ENCODE measurements at regions not wholly inside any gene's neighbourhood (a gene's known extent, or its start where the extent isn't known, plus 50 kb on each side); places are given as distances from the start of the nearest gene placed in this dataset.
"Not testable (repeated sequence)": the region's sequence is repeated elsewhere in the genome, so short reads cannot be mapped to it uniquely, and the experiment has no call there.

DNA sequence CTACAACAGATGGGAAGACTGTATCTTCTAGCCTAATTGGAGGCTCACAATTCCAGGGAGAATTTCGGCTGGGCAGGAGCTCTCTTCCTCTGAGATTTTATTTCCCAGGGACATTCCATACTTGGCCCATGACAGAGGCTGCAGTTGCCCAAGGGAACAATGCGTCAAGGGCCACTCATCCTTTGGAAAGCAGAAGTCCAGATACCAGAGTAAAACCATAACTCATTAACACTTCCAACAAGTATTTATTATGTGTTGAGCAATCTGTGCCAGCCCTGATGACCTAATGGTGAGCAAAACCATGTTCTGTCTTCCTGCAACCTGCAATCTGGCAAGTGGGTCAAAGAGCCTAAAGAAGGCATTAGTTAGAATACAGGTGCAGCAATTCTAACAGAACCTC is 191.2 kb upstream of the IRF2BP2 start:
- H3K14ac ChIP-seq (ENCODE audit: low read length); H3K79me2 ChIP-seq (ENCODE audit: control insufficient read depth, insufficient read depth, low read length, poor library complexity); H3K9ac ChIP-seq (ENCODE audit: low read length); H2BK5ac ChIP-seq (ENCODE audit: low read depth, low read length, poor library complexity); H3K36me3 ChIP-seq (ENCODE audit: control insufficient read depth in 1 of 2, insufficient read depth in 2 of 2, low read length in 2 of 2); DNase-seq; H3K23ac ChIP-seq (ENCODE audit: low read length); H3K4me1 ChIP-seq (ENCODE audit: control insufficient read depth in 1 of 2, insufficient read depth in 2 of 2, low read length in 2 of 2); H4K8ac ChIP-seq (ENCODE audit: low read depth, low read length); H3K18ac ChIP-seq (ENCODE audit: low read length); H2BK120ac ChIP-seq (ENCODE audit: insufficient read depth, low read length, poor library complexity); H3K9me3 ChIP-seq (ENCODE audit: insufficient read depth, low read depth, low read length); H3K27me3 ChIP-seq (ENCODE audit: insufficient read depth, low read length); H3K4me2 ChIP-seq (ENCODE audit: low read length); H2BK12ac ChIP-seq (ENCODE audit: low read length); H2AFZ ChIP-seq (ENCODE audit: insufficient read depth, low read length, poor library complexity); H4K12ac ChIP-seq (ENCODE audit: low read depth, low read length); H3K27ac ChIP-seq (ENCODE audit: low read depth, low read length); H3K4ac ChIP-seq (ENCODE audit: low read depth, low read length); H3K4me3 ChIP-seq (ENCODE audit: low read depth, low read length); H4K91ac ChIP-seq (ENCODE audit: low read depth, low read length); H3K79me1 ChIP-seq (ENCODE audit: low read length); H2AK5ac ChIP-seq (ENCODE audit: low read length): not testable (repeated sequence)
- WGBS (ENCODE audit: extremely low coverage, insufficient coverage, insufficient read length), result no CpG with 5 or more reads among the region's 2 CpGs

- not testable (repeated sequence) for H3K4ac ChIP-seq (ENCODE audit: low read depth, low read length); H2AFZ ChIP-seq (ENCODE audit: insufficient read depth, low read length, poor library complexity); H4K91ac ChIP-seq (ENCODE audit: low read depth, low read length); H2BK12ac ChIP-seq (ENCODE audit: low read length); H4K8ac ChIP-seq (ENCODE audit: low read depth, low read length); H3K27ac ChIP-seq (ENCODE audit: low read depth, low read length); H2AK5ac ChIP-seq (ENCODE audit: low read length); H4K12ac ChIP-seq (ENCODE audit: low read depth, low read length); H3K27me3 ChIP-seq (ENCODE audit: insufficient read depth, low read length); H2BK5ac ChIP-seq (ENCODE audit: low read depth, low read length, poor library complexity); H3K18ac ChIP-seq (ENCODE audit: low read length); H3K23ac ChIP-seq (ENCODE audit: low read length); H3K4me1 ChIP-seq (ENCODE audit: control insufficient read depth in 1 of 2, insufficient read depth in 2 of 2, low read length in 2 of 2); H3K4me2 ChIP-seq (ENCODE audit: low read length); H3K9ac ChIP-seq (ENCODE audit: low read length); H2BK120ac ChIP-seq (ENCODE audit: insufficient read depth, low read length, poor library complexity); H3K14ac ChIP-seq (ENCODE audit: low read length); H3K79me1 ChIP-seq (ENCODE audit: low read length); DNase-seq; H3K36me3 ChIP-seq (ENCODE audit: control insufficient read depth in 1 of 2, insufficient read depth in 2 of 2, low read length in 2 of 2); H3K79me2 ChIP-seq (ENCODE audit: control insufficient read depth, insufficient read depth, low read length, poor library complexity); H3K9me3 ChIP-seq (ENCODE audit: insufficient read depth, low read depth, low read length); H3K4me3 ChIP-seq (ENCODE audit: low read depth, low read length)
- no CpG with 5 or more reads among the region's 5 CpGs for WGBS (ENCODE audit: extremely low coverage, insufficient coverage, insufficient read length)
Measured at GRCh38 chr1:234800563-234800962, 190.6 kb upstream of the IRF2BP2 start.

DNA sequence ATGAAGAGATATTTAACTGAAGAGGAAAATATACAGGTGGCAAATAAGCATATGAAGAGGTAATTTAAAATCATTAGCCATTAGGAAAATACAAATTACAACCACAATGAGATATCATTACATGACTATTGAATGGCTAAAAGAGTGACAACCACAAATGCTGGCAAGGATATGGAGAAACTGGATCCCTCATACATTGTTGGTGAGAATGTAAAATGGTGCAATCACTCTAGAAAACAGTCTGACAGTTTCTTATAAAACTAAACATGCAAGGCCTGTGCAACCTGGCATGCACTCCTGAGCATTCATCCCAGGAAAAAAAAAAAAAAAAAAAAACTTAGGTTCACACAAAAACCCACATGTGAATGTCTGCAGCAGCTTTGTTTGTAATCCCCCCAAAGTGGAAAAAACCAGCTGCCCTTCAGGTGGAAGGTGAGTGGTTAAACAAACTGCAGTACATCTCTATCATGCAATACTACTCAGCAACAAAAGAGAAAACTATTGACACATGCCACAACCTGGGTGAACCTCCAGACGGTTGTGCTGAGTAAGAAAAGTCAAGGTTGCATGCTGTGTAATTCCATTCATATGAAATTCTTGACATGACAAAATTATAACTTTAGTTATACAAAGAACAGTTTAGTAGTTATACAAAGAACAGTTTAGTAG is 189.2 kb upstream of the IRF2BP2 start:
- H2BK120ac ChIP-seq (ENCODE audit: insufficient read depth, low read length, poor library complexity); H3K23ac ChIP-seq (ENCODE audit: low read length); H3K4me1 ChIP-seq (ENCODE audit: control insufficient read depth in 1 of 2, insufficient read depth in 2 of 2, low read length in 2 of 2); H3K4me3 ChIP-seq (ENCODE audit: low read depth, low read length); H3K18ac ChIP-seq (ENCODE audit: low read length); H2BK12ac ChIP-seq (ENCODE audit: low read length); H3K36me3 ChIP-seq (ENCODE audit: control insufficient read depth in 1 of 2, insufficient read depth in 2 of 2, low read length in 2 of 2); H2BK5ac ChIP-seq (ENCODE audit: low read depth, low read length, poor library complexity); H3K79me1 ChIP-seq (ENCODE audit: low read length); H3K27me3 ChIP-seq (ENCODE audit: insufficient read depth, low read length); H3K14ac ChIP-seq (ENCODE audit: low read length); H2AK5ac ChIP-seq (ENCODE audit: low read length); H2AFZ ChIP-seq (ENCODE audit: insufficient read depth, low read length, poor library complexity); H4K8ac ChIP-seq (ENCODE audit: low read depth, low read length); H3K79me2 ChIP-seq (ENCODE audit: control insufficient read depth, insufficient read depth, low read length, poor library complexity); H3K4ac ChIP-seq (ENCODE audit: low read depth, low read length); H3K9me3 ChIP-seq (ENCODE audit: insufficient read depth, low read depth, low read length); H3K27ac ChIP-seq (ENCODE audit: low read depth, low read length); H4K91ac ChIP-seq (ENCODE audit: low read depth, low read length); H3K9ac ChIP-seq (ENCODE audit: low read length); DNase-seq; H4K12ac ChIP-seq (ENCODE audit: low read depth, low read length); H3K4me2 ChIP-seq (ENCODE audit: low read length): not testable (repeated sequence)
- WGBS (ENCODE audit: extremely low coverage, insufficient coverage, insufficient read length), result no CpG with 5 or more reads among the region's 1 CpG

DNA sequence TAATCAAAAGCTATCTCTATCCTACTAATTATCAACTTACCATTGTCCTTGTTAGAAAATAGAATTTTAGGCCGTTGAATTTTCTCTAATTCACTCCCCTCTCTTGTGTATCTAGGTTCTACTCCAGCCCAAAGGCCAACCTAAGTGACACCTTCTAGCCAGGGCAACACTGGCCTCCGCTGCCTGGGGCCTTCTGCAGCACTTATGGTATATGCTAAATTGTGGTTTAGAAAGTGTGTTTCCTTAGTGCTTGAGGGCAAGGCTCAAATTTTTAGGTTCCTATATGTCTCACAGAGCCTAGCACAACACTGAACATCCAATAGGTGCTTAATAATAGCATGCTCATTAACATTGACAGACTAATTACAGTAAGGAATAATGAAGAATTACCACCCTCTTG is 187.2 kb upstream of the IRF2BP2 start:
- not testable (repeated sequence) for H3K9me3 ChIP-seq (ENCODE audit: insufficient read depth, low read depth, low read length); H3K14ac ChIP-seq (ENCODE audit: low read length); H3K23ac ChIP-seq (ENCODE audit: low read length); H2AK5ac ChIP-seq (ENCODE audit: low read length); H3K9ac ChIP-seq (ENCODE audit: low read length); H2BK120ac ChIP-seq (ENCODE audit: insufficient read depth, low read length, poor library complexity); H3K36me3 ChIP-seq (ENCODE audit: control insufficient read depth in 1 of 2, insufficient read depth in 2 of 2, low read length in 2 of 2); H3K27ac ChIP-seq (ENCODE audit: low read depth, low read length); H3K79me1 ChIP-seq (ENCODE audit: low read length); H3K18ac ChIP-seq (ENCODE audit: low read length); DNase-seq; H3K4me1 ChIP-seq (ENCODE audit: control insufficient read depth in 1 of 2, insufficient read depth in 2 of 2, low read length in 2 of 2); H2BK12ac ChIP-seq (ENCODE audit: low read length); H4K8ac ChIP-seq (ENCODE audit: low read depth, low read length); H4K12ac ChIP-seq (ENCODE audit: low read depth, low read length); H3K27me3 ChIP-seq (ENCODE audit: insufficient read depth, low read length); H2BK5ac ChIP-seq (ENCODE audit: low read depth, low read length, poor library complexity); H3K4me2 ChIP-seq (ENCODE audit: low read length); H3K79me2 ChIP-seq (ENCODE audit: control insufficient read depth, insufficient read depth, low read length, poor library complexity); H3K4me3 ChIP-seq (ENCODE audit: low read depth, low read length); H3K4ac ChIP-seq (ENCODE audit: low read depth, low read length); H4K91ac ChIP-seq (ENCODE audit: low read depth, low read length); H2AFZ ChIP-seq (ENCODE audit: insufficient read depth, low read length, poor library complexity)
- no CpG with 5 or more reads among the region's 2 CpGs for WGBS (ENCODE audit: extremely low coverage, insufficient coverage, insufficient read length)
